ENCODE measurements at regions not wholly inside any gene's neighbourhood (a gene's known extent, or its start where the extent isn't known, plus 50 kb on each side); places are given as distances from the start of the nearest gene placed in this dataset.

DNA sequence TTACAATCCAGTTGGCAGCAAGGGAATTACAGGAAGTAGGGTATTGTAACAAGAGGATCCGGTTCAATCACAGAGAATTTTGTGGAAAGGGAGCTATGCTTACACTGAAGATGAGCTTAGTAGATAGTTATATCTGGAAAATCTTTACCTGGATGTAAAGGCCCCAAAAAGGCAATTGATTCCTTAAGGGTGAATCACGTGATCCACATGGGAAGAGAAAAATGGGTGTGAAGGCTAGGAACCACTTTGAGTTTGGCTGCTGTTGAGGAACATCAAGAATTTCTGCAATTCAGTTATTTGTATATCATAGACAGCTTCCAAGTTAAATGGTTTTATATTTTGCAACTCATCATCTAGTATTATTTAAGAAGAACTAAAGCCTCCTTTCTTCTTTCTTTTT, 194.0 kb upstream of the ARHGAP24 start:
- no peaks in the 10 kb centered on the region for H3K9me3 ChIP-seq (ENCODE audit: control insufficient read depth, insufficient read depth, low read length)
- no peak overlapping the region for H3K9ac ChIP-seq (ENCODE audit: low read depth, low read length)
- H3K4me1 ChIP-seq (ENCODE audit: insufficient read depth, low read length): no peaks in the 10 kb centered on the region
- H3K36me3 ChIP-seq (ENCODE audit: insufficient read depth, low read length): no peaks in the 10 kb centered on the region

- Histone ChIP-seq H3K4me1 (ENCODE audit: insufficient read depth, low read length) (no peaks in the 10 kb centered on the region), H3K36me3 (ENCODE audit: insufficient read depth, low read length) (no peaks in the 10 kb centered on the region), H3K9ac (ENCODE audit: low read depth, low read length) (no peak overlapping the region), H3K9me3 (ENCODE audit: control insufficient read depth, insufficient read depth, low read length) (peaks cover 3% of the 10 kb centered on the region; the same call in 1 of the 2 replicates)
These were observed 183.7 kb upstream of the ARHGAP24 start for GRCh38 chr4:85291226-85291625.

DNA sequence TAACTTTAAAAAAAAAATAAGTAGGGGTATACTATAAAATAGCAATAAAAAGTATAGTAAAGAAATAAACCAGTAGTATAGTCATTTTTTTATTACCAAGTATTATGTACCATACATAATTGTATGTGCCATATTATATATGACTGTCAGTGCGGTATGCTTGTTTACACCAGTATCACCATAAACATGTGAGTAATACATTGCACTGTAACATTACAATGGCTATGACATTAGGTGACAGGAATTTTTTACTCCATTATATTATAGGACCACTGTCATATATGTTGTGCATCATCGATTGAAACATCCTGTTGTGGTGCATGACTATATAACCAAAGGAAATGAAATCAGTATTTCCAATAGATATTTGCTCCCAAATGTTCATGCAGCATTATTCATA, 176.9 kb upstream of the ARHGAP24 start:
- Histone ChIP-seq H3K9me3 (ENCODE audit: control insufficient read depth, insufficient read depth, low read length) (no peaks in the 10 kb centered on the region), H3K9ac (ENCODE audit: low read depth, low read length) (no peak overlapping the region), H3K4me1 (ENCODE audit: insufficient read depth, low read length) (no peaks in the 10 kb centered on the region), H3K36me3 (ENCODE audit: insufficient read depth, low read length) (no peaks in the 10 kb centered on the region)

DNA sequence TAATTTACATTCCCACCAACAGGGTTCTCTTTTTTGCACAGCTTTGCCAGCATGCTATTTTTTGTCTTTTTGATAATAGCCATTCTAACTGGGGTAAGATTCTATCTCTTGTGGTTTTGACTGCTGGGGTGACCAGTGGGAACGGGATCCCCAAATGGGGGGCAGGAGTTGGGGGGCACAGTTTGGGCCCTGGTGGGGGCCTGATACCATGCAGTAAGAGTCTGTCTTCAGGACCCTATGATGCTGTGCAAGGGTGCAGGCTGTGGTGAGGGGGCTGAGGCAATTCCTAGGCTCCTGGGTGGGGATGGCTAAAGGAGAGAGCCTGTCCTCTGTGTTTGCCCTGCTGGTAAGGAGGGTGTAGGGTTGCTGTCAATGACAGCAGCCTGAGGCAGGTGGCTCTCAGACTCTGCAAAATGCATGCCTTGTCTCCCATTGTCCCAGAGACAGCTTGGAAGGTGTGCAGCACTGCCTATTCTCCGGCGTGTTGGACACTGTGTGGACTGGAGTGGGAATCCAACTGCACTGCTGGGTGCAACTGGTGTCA, 172.7 kb upstream of the ARHGAP24 start:
- H3K36me3 ChIP-seq (ENCODE audit: insufficient read depth, low read length): no peaks in the 10 kb centered on the region
- H3K9me3 ChIP-seq (ENCODE audit: control insufficient read depth, insufficient read depth, low read length): no peaks in the 10 kb centered on the region
- H3K9ac ChIP-seq (ENCODE audit: low read depth, low read length): no peak overlapping the region
- H3K4me1 ChIP-seq (ENCODE audit: insufficient read depth, low read length): no peaks in the 10 kb centered on the region; the same call in 1 of the 2 replicates

DNA sequence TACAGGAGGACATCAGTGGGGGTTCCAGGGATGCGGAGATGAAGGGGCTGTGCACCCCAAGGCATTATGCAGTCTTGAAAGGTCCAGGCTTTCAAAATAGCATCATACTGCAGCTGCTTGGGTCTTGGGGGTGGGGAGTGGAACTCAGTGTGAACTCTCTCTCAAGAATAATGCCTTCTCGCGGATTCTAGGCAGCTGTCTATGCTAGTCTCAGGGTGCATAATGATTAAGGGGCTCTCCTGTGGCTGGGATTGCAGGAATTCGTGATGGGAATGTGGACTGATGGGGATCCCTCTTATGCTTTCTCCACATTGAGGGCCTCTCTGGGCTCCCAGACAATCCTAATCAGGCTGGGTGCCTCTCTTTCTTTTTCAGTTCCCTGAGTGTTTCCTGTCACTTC, 172.2 kb upstream of the ARHGAP24 start:
- H3K9ac ChIP-seq (ENCODE audit: low read depth, low read length): no peak overlapping the region
- H3K9me3 ChIP-seq (ENCODE audit: control insufficient read depth, insufficient read depth, low read length): no peaks in the 10 kb centered on the region
- no peaks in the 10 kb centered on the region for H3K36me3 ChIP-seq (ENCODE audit: insufficient read depth, low read length)
- H3K4me1 ChIP-seq (ENCODE audit: insufficient read depth, low read length): no peaks in the 10 kb centered on the region; the same call in 1 of the 2 replicates

- H3K4me1 ChIP-seq (ENCODE audit: insufficient read depth, low read length): no peaks in the 10 kb centered on the region
- peaks cover 10% of the 10 kb centered on the region for H3K9me3 ChIP-seq (ENCODE audit: control insufficient read depth, insufficient read depth, low read length)
- peaks cover 3% of the 10 kb centered on the region; the same call in 1 of the 2 replicates for H3K36me3 ChIP-seq (ENCODE audit: insufficient read depth, low read length)
- H3K9ac ChIP-seq (ENCODE audit: low read depth, low read length): no peak overlapping the region
These were observed 156.5 kb upstream of the ARHGAP24 start for GRCh38 chr4:85318415-85318814.

DNA sequence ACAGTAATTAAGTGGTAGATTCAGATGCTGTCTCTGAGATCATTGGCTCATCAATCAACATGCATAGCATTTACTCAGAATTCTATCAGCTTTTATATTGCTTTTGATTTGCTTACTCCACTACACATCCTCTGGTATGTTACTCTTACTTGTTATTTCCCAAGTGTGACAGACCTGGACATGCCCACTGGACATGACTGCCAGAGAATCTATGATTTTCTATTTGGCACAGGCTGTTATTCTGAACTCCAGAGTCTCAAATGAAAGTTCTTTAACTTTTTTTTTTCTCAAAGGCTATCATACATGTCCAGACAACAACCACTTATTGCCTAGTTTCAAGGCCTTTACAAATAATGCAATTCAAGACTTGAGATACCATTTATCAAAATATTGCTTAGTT, 116.1 kb upstream of the ARHGAP24 start:
- no peaks in the 10 kb centered on the region for H3K36me3 ChIP-seq (ENCODE audit: insufficient read depth, low read length)
- no peaks in the 10 kb centered on the region for H3K4me1 ChIP-seq (ENCODE audit: insufficient read depth, low read length)
- no peak overlapping the region for H3K9ac ChIP-seq (ENCODE audit: low read depth, low read length)
- H3K9me3 ChIP-seq (ENCODE audit: control insufficient read depth, insufficient read depth, low read length): peaks cover 5% of the 10 kb centered on the region; the same call in 1 of the 2 replicates

GRCh38 chr4:85362550-85362949, 112.4 kb upstream of the ARHGAP24 start:
- H3K4me1 ChIP-seq (ENCODE audit: insufficient read depth, low read length): 0 out of 2 replicates have a peak, but pooled peaks cover 3% of the 10 kb centered on the region
- H3K36me3 ChIP-seq (ENCODE audit: insufficient read depth, low read length): no peaks in the 10 kb centered on the region
- H3K9ac ChIP-seq (ENCODE audit: low read depth, low read length): no peak overlapping the region
- H3K9me3 ChIP-seq (ENCODE audit: control insufficient read depth, insufficient read depth, low read length): peaks cover 5% of the 10 kb centered on the region; the same call in 1 of the 2 replicates

GRCh38 chr4:85367815-85368214, 107.1 kb upstream of the ARHGAP24 start:
- H3K9ac ChIP-seq (ENCODE audit: low read depth, low read length): no peak overlapping the region
- no peaks in the 10 kb centered on the region for H3K9me3 ChIP-seq (ENCODE audit: control insufficient read depth, insufficient read depth, low read length)
- H3K36me3 ChIP-seq (ENCODE audit: insufficient read depth, low read length): no peaks in the 10 kb centered on the region
- H3K4me1 ChIP-seq (ENCODE audit: insufficient read depth, low read length): peaks cover 20% of the 10 kb centered on the region; the same call in 1 of the 2 replicates

DNA sequence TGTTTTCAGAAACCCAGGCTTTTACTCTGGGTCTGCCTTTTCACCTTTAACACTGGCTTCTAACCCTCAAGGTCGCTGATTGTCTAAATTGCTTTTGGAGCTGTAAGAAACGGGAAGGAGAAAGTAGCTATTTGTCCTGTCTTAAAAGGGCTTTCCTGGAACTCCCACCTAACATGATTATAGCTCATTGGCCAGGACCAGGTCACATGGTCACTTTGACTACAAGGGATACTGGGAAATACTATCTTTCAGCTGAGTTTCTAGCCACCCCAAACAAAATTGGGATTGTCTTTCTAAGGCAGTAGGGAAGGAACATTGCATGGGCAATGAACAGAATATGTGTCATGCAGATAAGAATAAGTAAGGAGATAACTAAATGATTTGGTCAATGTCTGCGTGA, 106.7 kb upstream of the ARHGAP24 start:
- Histone ChIP-seq H3K9me3 (ENCODE audit: control insufficient read depth, insufficient read depth, low read length) (no peaks in the 10 kb centered on the region), H3K9ac (ENCODE audit: low read depth, low read length) (no peak overlapping the region), H3K36me3 (ENCODE audit: insufficient read depth, low read length) (no peaks in the 10 kb centered on the region), H3K4me1 (ENCODE audit: insufficient read depth, low read length) (peaks cover 22% of the 10 kb centered on the region; the same call in 1 of the 2 replicates)

DNA sequence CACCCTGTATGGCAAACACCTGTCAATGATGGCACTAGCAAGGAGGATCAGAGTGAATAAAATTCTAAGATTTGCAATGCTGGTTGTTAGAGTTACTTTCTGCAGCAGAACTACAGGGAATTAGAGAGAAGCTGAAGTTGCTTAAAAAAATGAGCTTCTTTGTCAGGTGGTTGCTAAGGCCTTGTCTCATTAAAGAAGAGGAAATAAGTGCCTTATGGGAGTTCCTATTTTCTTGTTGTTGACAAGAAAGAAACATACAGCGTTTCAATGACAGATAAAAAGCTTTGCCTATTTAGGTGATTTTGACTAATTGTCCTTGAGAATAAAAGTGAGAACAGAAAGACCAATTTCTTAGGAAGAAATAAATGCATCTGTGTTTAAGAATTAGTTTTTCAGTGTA, 106.0 kb upstream of the ARHGAP24 start:
- no peaks in the 10 kb centered on the region for H3K9me3 ChIP-seq (ENCODE audit: control insufficient read depth, insufficient read depth, low read length)
- H3K36me3 ChIP-seq (ENCODE audit: insufficient read depth, low read length): no peaks in the 10 kb centered on the region
- peaks cover 22% of the 10 kb centered on the region; the same call in 1 of the 2 replicates for H3K4me1 ChIP-seq (ENCODE audit: insufficient read depth, low read length)
- H3K9ac ChIP-seq (ENCODE audit: low read depth, low read length): no peak overlapping the region

- H3K4me1 ChIP-seq (ENCODE audit: insufficient read depth, low read length): peaks cover 22% of the 10 kb centered on the region; the same call in 1 of the 2 replicates
- no peak overlapping the region for H3K9ac ChIP-seq (ENCODE audit: low read depth, low read length)
- no peaks in the 10 kb centered on the region for H3K9me3 ChIP-seq (ENCODE audit: control insufficient read depth, insufficient read depth, low read length)
- no peaks in the 10 kb centered on the region for H3K36me3 ChIP-seq (ENCODE audit: insufficient read depth, low read length)
These were observed 105.1 kb upstream of the ARHGAP24 start for GRCh38 chr4:85369703-85370380.

DNA sequence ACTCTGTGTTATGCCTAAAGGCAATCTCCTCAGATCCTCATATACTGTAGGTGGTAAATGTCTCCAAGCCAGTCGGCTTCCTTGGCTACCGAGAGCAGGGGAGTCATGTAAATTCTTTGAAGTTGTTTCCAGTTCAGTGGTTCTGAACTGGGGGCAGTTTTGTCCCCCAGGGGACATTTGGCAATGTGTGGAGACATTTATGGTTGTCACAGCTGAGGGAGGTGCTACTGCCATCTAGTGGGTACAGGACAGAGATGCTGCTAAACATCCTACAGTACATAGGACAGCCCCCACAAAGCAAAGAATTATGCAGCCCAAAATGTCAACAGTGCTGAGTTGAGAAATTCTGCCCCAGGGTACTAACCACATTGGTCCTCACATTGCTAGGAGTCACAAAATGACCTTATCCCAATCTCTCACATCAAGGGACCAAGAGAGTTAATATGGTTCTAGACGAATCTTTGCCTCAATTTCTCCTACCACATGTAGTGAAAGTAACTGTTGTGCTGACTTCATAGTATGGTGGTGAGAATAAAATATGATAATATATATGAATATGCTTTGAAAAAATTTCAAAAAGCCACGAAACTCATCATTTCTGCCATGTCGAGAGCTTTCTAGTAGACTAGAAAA, 104.4 kb upstream of the ARHGAP24 start:
- Histone ChIP-seq H3K36me3 (ENCODE audit: insufficient read depth, low read length) (no peaks in the 10 kb centered on the region), H3K9me3 (ENCODE audit: control insufficient read depth, insufficient read depth, low read length) (no peaks in the 10 kb centered on the region), H3K4me1 (ENCODE audit: insufficient read depth, low read length) (peaks cover 22% of the 10 kb centered on the region; the same call in 1 of the 2 replicates), H3K9ac (ENCODE audit: low read depth, low read length) (no peak overlapping the region)

GRCh38 chr4:85372966-85373365, 102.0 kb upstream of the ARHGAP24 start:
- H3K4me1 ChIP-seq (ENCODE audit: insufficient read depth, low read length): peaks cover 19% of the 10 kb centered on the region; the same call in 1 of the 2 replicates
- no peaks in the 10 kb centered on the region for H3K36me3 ChIP-seq (ENCODE audit: insufficient read depth, low read length)
- H3K9ac ChIP-seq (ENCODE audit: low read depth, low read length): no peak overlapping the region
- no peaks in the 10 kb centered on the region for H3K9me3 ChIP-seq (ENCODE audit: control insufficient read depth, insufficient read depth, low read length)

DNA sequence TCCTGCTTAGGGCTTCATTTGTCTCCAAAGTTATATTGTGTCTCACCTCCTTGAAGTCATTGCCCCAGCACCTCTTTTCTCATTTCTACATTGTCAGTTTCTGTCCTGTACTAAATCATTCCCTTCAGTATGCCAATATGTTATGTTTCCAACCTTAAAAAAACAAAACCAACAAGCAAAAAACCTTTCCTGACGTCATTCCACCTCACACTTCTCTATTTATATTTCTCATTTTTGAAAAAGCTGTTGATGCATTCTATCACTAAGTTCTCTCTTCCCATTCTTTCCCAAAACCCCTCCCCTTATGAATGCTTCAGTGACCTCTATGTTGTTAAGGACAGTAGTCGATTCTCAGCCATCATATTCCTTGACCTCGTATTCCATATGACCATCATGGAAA, 98.7 kb upstream of the ARHGAP24 start:
- H3K4me1 ChIP-seq (ENCODE audit: insufficient read depth, low read length): peaks cover 4% of the 10 kb centered on the region; the same call in 1 of the 2 replicates
- no peaks in the 10 kb centered on the region for H3K9me3 ChIP-seq (ENCODE audit: control insufficient read depth, insufficient read depth, low read length)
- H3K36me3 ChIP-seq (ENCODE audit: insufficient read depth, low read length): no peaks in the 10 kb centered on the region
- no peak overlapping the region for H3K9ac ChIP-seq (ENCODE audit: low read depth, low read length)
